ENCODE measurements at regions not wholly inside any gene's neighbourhood (a gene's known extent, or its start where the extent isn't known, plus 50 kb on each side); places are given as distances from the start of the nearest gene placed in this dataset.
"Not testable (repeated sequence)": the region's sequence is repeated elsewhere in the genome, so short reads cannot be mapped to it uniquely, and the experiment has no call there.

DNA sequence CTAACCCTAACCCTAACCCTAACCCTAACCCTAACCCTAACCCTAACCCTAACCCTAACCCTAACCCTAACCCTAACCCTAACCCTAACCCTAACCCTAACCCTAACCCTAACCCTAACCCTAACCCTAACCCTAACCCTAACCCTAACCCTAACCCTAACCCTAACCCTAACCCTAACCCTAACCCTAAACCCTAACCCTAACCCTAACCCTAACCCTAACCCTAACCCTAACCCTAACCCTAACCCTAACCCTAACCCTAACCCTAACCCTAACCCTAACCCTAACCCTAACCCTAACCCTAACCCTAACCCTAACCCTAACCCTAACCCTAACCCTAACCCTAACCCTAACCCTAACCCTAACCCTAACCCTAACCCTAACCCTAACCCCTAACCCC is 80.6 kb upstream of the PLEKHG4B start:
- DNase-seq (ENCODE audit: low spot score): not testable (repeated sequence)

GRCh38 chr5:11898-12297 is 80.1 kb upstream of the PLEKHG4B start:
- no peak for DNase-seq (ENCODE audit: low spot score)

DNA sequence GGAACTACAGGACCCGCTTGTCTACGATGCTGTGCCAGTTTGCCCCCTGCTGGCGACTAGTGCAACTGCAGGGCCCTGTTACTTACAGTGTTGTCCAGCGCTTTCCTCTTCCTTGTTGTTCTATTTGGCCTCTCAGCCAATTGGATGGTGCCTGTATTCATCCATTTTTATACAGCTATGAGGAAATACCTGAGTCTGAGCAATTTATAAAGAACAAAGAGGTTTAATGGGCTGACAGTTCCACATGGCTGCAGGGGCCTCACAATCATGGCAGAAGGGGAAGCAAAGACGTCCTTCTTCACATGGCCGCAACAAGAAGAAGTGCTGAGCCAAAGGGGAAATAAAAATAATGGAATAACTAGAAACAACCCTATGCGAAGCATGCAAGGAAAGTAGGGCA is 78.7 kb upstream of the PLEKHG4B start:
- no peak for DNase-seq (ENCODE audit: low spot score)

DNA sequence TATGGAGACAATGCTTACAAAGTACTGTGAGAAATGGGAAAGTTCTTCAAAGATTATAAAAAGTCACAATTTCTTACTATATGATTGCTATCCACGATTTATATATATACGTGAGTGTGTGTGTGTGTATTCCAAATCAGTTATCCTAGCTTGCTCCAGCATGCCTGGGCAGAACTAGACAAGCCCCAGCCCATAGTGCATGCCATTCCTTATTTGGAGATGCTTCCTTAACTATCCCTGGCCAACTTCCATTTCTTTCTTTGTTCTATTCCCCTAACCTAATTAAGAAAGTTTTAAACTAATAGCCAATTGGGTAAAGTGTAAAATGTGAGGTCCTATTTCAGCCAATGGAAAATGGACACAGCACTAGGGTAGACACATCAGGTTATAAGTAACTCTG is 77.3 kb upstream of the PLEKHG4B start:
- peak; percentile 53 for DNase-seq (ENCODE audit: low spot score)

- not testable (repeated sequence) for DNase-seq (ENCODE audit: low spot score)
Observed at GRCh38 chr5:20276-20675, 71.7 kb upstream of the PLEKHG4B start.

- DNase-seq (ENCODE audit: low spot score): peak; percentile 61
Observed at GRCh38 chr5:21654-22233, 70.2 kb upstream of the PLEKHG4B start.

DNA sequence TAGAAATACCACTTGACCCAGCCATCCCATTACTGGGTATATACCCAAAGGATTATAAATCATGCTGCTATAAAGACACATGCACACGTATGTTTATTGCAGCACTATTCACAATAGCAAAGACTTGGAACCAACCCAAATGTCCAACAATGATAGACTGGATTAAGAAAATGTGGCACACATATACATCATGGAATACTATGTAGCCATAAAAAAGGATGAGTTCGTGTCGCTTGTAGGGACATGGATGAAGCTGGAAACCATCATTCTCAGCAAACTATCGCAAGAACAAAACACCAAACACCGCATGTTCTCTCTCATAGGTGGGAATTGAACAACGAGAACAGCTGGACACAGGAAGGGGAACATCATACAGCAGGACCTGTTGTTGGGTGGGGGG is 68.1 kb upstream of the PLEKHG4B start:
- not testable (repeated sequence) for DNase-seq (ENCODE audit: low spot score)

GRCh38 chr5:25067-25466 is 66.9 kb upstream of the PLEKHG4B start:
- DNase-seq (ENCODE audit: low spot score): not testable (repeated sequence)

GRCh38 chr5:30131-30530 is 61.8 kb upstream of the PLEKHG4B start:
- DNase-seq (ENCODE audit: low spot score): no peak

DNA sequence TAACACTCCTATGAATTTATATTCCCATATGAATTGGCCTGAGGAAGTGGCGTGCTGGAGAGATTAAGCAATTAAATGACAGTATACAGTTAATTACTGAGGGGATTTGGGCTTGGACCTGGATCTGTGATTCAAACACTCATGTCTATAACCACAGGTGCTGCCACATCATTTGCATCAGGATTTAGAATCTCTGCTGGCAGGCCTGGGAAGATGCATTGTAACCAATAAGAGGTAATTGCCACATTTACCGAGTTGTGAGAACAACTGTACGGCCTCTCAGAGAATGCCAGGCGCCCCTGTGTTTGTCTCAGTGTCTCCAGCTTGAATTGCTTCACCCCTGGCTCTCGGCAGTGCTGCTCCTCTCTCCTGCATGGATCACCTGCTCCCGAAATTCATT is 61.4 kb upstream of the PLEKHG4B start:
- not testable (repeated sequence) for DNase-seq (ENCODE audit: low spot score)

- no peak for DNase-seq (ENCODE audit: low spot score)
Observed at GRCh38 chr5:32165-32564, 59.8 kb upstream of the PLEKHG4B start.

DNA sequence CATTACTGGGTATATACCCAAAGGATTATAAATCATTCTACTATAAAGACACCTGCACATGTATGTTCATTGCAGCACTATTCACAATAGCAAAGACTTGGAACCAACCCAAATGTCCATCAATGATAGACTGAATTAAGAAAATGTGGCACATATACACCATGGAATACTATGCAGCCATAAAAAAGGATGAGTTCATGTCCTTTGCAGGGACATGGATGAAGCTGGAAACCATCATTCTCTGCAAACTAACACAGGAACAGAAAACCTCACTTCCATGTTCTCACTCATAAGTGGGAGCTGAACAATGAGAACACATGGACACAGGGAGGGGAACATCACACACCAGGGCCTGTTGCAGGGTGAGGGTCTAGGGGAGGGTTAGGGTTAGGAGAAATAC is 56.4 kb upstream of the PLEKHG4B start:
- DNase-seq (ENCODE audit: low spot score): not testable (repeated sequence)

GRCh38 chr5:37207-37606 is 54.8 kb upstream of the PLEKHG4B start:
- DNase-seq (ENCODE audit: low spot score): not testable (repeated sequence)

DNA sequence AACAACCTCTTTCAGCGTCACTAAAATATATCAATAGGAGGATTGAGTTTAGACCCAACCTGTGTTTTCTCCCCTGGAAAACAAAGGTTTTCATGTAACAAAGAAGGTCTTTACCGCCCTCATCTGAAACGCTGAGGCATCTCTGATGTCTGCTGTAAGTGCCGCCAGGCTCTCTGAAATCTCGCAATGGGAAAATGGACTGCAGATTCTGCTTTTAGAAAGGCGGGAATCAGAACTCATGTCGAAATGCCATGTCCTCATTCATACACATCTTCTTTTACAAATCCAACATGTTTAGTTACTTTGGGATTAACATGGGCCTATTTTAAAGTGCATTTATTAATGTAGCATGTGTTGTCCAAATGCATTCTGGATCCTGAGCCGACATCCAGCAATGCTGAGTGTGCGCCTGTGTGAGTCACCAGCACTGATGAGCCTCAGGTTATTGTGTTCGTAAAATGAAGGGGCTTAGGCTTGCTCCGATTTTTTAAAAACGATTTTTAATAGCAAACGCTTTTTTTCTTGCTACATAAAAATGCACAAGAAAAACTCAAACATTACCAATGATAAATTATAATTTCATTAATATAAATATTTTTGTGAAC is 51.9 kb upstream of the PLEKHG4B start:
- DNase-seq (ENCODE audit: low spot score): no peak
